MM.1S (cell line): ENCODE measurements at regions not wholly inside any gene's neighbourhood (a gene's known extent, or its start where the extent isn't known, plus 50 kb on each side); places are given as distances from the start of the nearest gene placed in this dataset.

Experiments used
- DNase-seq: peaks from one replicate; pipeline ENCODE4 v3.0.0-alpha.2; 2015
- H2AFZ ChIP-seq: fragments of 300-600 bp; sonication (generic); 2 replicates; pipeline ENCODE4 v1.6.0; 2016; ENCODE audit warnings: antibody characterized with exemption, low read length
- H3F3A ChIP-seq: fragments of 300-600 bp; sonication (generic); 2 replicates; pipeline ENCODE4 v1.6.1; 2016; ENCODE audit warnings: mild to moderate bottlenecking, antibody characterized with exemption, low read length, moderate library complexity, mixed read lengths; ENCODE audit not compliant: insufficient read depth
- H3K27ac ChIP-seq: fragments of 300-600 bp; sonication (generic); 2 replicates; pipeline ENCODE4 v1.5.1; 2016; ENCODE audit warnings: mild to moderate bottlenecking, low read length
- H3K27me3 ChIP-seq: fragments of 300-600 bp; sonication (generic); replicated peaks from 2 replicates; pipeline ENCODE4 v1.6.0; 2016; ENCODE audit warnings: low read length; ENCODE audit not compliant: insufficient read depth
- H3K36me3 ChIP-seq: fragments of 300-600 bp; sonication (generic); replicated peaks from 2 replicates; pipeline ENCODE4 v1.6.1; 2016; ENCODE audit warnings: mild to moderate bottlenecking, low read length, mixed read lengths; ENCODE audit not compliant: insufficient read depth
- H3K4me1 ChIP-seq: fragments of 300-600 bp; sonication (generic); 2 replicates; pipeline ENCODE4 v1.6.1; 2016; ENCODE audit warnings: low read length, mixed read lengths
- H3K4me2 ChIP-seq: fragments of 300-600 bp; sonication (generic); 2 replicates; pipeline ENCODE4 v1.6.0; 2016; ENCODE audit warnings: low read depth, low read length
- H3K4me3 ChIP-seq: fragments of 300-600 bp; sonication (generic); 2 replicates; pipeline ENCODE4 v1.5.1; 2016; ENCODE audit warnings: low read length, mixed read lengths
- H3K79me2 ChIP-seq: fragments of 300-600 bp; sonication (generic); 2 replicates; pipeline ENCODE4 v1.6.1; 2016; ENCODE audit warnings: mixed run types, low read length, mixed read lengths
- H3K9ac ChIP-seq: fragments of 300-600 bp; sonication (generic); 2 replicates; pipeline ENCODE4 v1.6.1; 2016; ENCODE audit warnings: low read length, mixed read lengths
- H3K9me2 ChIP-seq: fragments of 300-600 bp; sonication (generic); replicated peaks from 2 replicates; pipeline ENCODE4 v1.6.1; 2016; ENCODE audit warnings: mild to moderate bottlenecking, low read length, mixed read lengths; ENCODE audit not compliant: insufficient read depth
- H3K9me3 ChIP-seq: fragments of 300-600 bp; sonication (generic); replicated peaks from 2 replicates; pipeline ENCODE4 v1.6.1; 2016; ENCODE audit warnings: mild to moderate bottlenecking, low read length, mixed read lengths; ENCODE audit not compliant: insufficient read depth
- H4K20me1 ChIP-seq: fragments of 300-600 bp; sonication (generic); 2 replicates; pipeline ENCODE4 v1.6.1; 2016; ENCODE audit warnings: mild to moderate bottlenecking, low read length, moderate library complexity, mixed read lengths; ENCODE audit not compliant: insufficient read depth
- CTCF ChIP-seq: fragments of 300-600 bp; sonication (generic); IDR thresholded peaks from 2 replicates; pipeline ENCODE4 v1.5.1; 2016; ENCODE audit warnings: antibody characterized with exemption, low read length, mixed read lengths
- EZH2 ChIP-seq: fragments of 300-600 bp; sonication (generic); optimal IDR thresholded peaks from 2 replicates; pipeline ENCODE3; 2017; ENCODE audit warnings: low read depth, mild to moderate bottlenecking, antibody characterized with exemption, low read length, mixed read lengths
- EZH2phosphoT487 ChIP-seq: fragments of 300-600 bp; sonication (generic); IDR thresholded peaks from 2 replicates; pipeline ENCODE4 v1.6.1; 2018; ENCODE audit warnings: antibody characterized with exemption, low read length

GRCh38 chr4:8672486-8672885, 79.9 kb downstream of the CPZ start:
- H3K36me3 ChIP-seq = no peaks in the 10 kb centered on the region
- H3K4me3 ChIP-seq = no peak overlapping the region
- no peak overlapping the region for H2AFZ ChIP-seq
- H3F3A ChIP-seq = no peaks in the 10 kb centered on the region
- H3K27me3 ChIP-seq = peaks cover 91% of the 10 kb centered on the region
- no peaks in the 10 kb centered on the region for H4K20me1 ChIP-seq
- H3K4me1 ChIP-seq = no peaks in the 10 kb centered on the region
- no peaks in the 10 kb centered on the region for H3K9me3 ChIP-seq
- H3K4me2 ChIP-seq = no peak overlapping the region
- no peak for TF ChIP-seq EZH2
- TF ChIP-seq CTCF = no peak
- TF ChIP-seq EZH2phosphoT487 = no peak
- no peak overlapping the region for H3K27ac ChIP-seq
- no peak overlapping the region for H3K9ac ChIP-seq
- no peak for DNase-seq
- no peaks in the 10 kb centered on the region for H3K79me2 ChIP-seq
- no peaks in the 10 kb centered on the region for H3K9me2 ChIP-seq

- H4K20me1 ChIP-seq = no peaks in the 10 kb centered on the region
- H3K4me2 ChIP-seq = no peak overlapping the region
- H3K9ac ChIP-seq = no peak overlapping the region
- H2AFZ ChIP-seq = no peak overlapping the region
- no peaks in the 10 kb centered on the region for H3K4me1 ChIP-seq
- no peak for DNase-seq
- H3K27me3 ChIP-seq = peaks cover 90% of the 10 kb centered on the region
- H3F3A ChIP-seq = no peaks in the 10 kb centered on the region
- H3K9me2 ChIP-seq = no peaks in the 10 kb centered on the region
- H3K36me3 ChIP-seq = no peaks in the 10 kb centered on the region
- H3K4me3 ChIP-seq = no peak overlapping the region
- TF ChIP-seq CTCF (no peak), EZH2 (no peak), EZH2phosphoT487 (no peak)
- no peak overlapping the region for H3K27ac ChIP-seq
- no peaks in the 10 kb centered on the region for H3K79me2 ChIP-seq
- no peaks in the 10 kb centered on the region for H3K9me3 ChIP-seq
Measured at GRCh38 chr4:8671712-8672290, 79.2 kb downstream of the CPZ start.
